HCT116 (cell line): ENCODE measurements at regions not wholly inside any gene's neighbourhood (a gene's known extent, or its start where the extent isn't known, plus 50 kb on each side); places are given as distances from the start of the nearest gene placed in this dataset.

Source experiments
- ATAC-seq: fragments of 200-7000 bp; cut with Tn5 transposase; 2 replicates; pipeline ENCODE4 v1.9.1; 2020; ENCODE audit warnings: mild to moderate bottlenecking, moderate library complexity
- BruUV-seq: library from RNA; stranded (reverse); fragments of 400-500 nt; replicated peaks from 2 replicates; lab custom pipeline; 2021; lab: Mats Ljungman, UMichigan
- CTCF ChIA-PET: fragments of 300-600 bp; sonication (Branson Sonifier 250); formaldehyde crosslinking; loops from one replicate; lab custom pipeline; 2021; ENCODE audit warnings: antibody characterized with exemption; lab: Charles Lee
- POLR2A ChIA-PET: fragments of 300-600, 350-600 bp; sonication (Branson Sonifier 250); formaldehyde crosslinking; loops from one replicate; lab custom pipeline; 2021; ENCODE audit warnings: antibody characterized with exemption; lab: Charles Lee
- RAD21 ChIA-PET, 2 experiments: fragments of 300-600 bp; sonication (Branson Sonifier 250); formaldehyde crosslinking; loops; one replicate each; lab custom pipeline; 2023; ENCODE audit warnings: low total read pairs in 2 of 2; ENCODE audit not compliant: uncharacterized antibody in 2 of 2, unreplicated experiment in 2 of 2, low non-redundant PET in 1 of 2; lab: Charles Lee
- DNase-seq: peaks from one replicate; pipeline ENCODE4 v3.0.0-alpha.2; 2010; ENCODE audit warnings: low read depth, low spot score
- H2AFZ ChIP-seq: fragments of 200-600 bp; shearing (Covaris generic), sonication (generic); 2 replicates; pipeline ENCODE4 v1.6.1; 2017; ENCODE audit warnings: low read depth, mixed run types, mixed read lengths, antibody characterized with exemption, low read length; ENCODE audit not compliant: poor library complexity, severe bottlenecking
- H3K27ac ChIP-seq: 2 replicates; pipeline ENCODE4 v1.5.1; 2012; ENCODE audit warnings: low read depth, low read length
- H3K27me3 ChIP-seq: fragments of 200-600 bp; sonication (generic); 2 replicates; pipeline ENCODE4 v1.6.1; 2016; ENCODE audit warnings: mixed run types, low read length, mixed read lengths; ENCODE audit not compliant: insufficient read depth
- H3K36me3 ChIP-seq, 2 experiments: fragments of 200-500 bp in 1 of 2; fragments of 200-600 bp in 1 of 2; sonication (Bioruptor generic) in 1 of 2; sonication (generic) in 1 of 2; 2 replicates each; pipeline versions ENCODE4 v1.5.1 to v1.6.1; 2014 to 2016; ENCODE audit warnings: low read length in 2 of 2, inconsistent platforms in 1 of 2, mixed read lengths in 1 of 2, mixed run types in 1 of 2; ENCODE audit not compliant: insufficient read depth in 2 of 2, control insufficient read depth in 1 of 2
- H3K4me1 ChIP-seq, 2 experiments: fragments of 200-600 bp in 1 of 2; sonication (generic) in 1 of 2; 2 replicates each; pipeline versions ENCODE4 v1.5.1 to v1.6.1; 2012 to 2017; ENCODE audit warnings: low read length in 2 of 2, inconsistent platforms in 1 of 2, mild to moderate bottlenecking in 1 of 2, mixed read lengths in 1 of 2, mixed run types in 1 of 2, moderate library complexity in 1 of 2; ENCODE audit not compliant: insufficient read depth in 2 of 2, control insufficient read depth in 1 of 2
- H3K4me2 ChIP-seq: fragments of 200-600 bp; sonication (generic); 2 replicates; pipeline ENCODE4 v1.6.1; 2017; ENCODE audit warnings: mixed run types, low read length, mixed read lengths
- H3K4me3 ChIP-seq, 2 experiments: fragments of 200-600 bp in 1 of 2; sonication (generic) in 1 of 2; replicated peaks in 1 of 2; 2 replicates each; pipeline ENCODE4 v1.5.1; 2011 to 2016; ENCODE audit warnings: low read length in 2 of 2, control low read depth in 1 of 2, low read depth in 1 of 2, mild to moderate bottlenecking in 1 of 2, mixed read lengths in 1 of 2, mixed run types in 1 of 2
- H3K79me2 ChIP-seq: fragments of 200-600 bp; sonication (generic); 2 replicates; pipeline ENCODE4 v1.6.1; 2017; ENCODE audit warnings: mild to moderate bottlenecking, mixed run types, low read length, moderate library complexity, mixed read lengths; ENCODE audit not compliant: insufficient read depth
- H3K9ac ChIP-seq: fragments of 200-600 bp; sonication (generic); 2 replicates; pipeline ENCODE4 v1.6.1; 2016; ENCODE audit warnings: low read length, mixed read lengths
- H3K9me2 ChIP-seq: fragments of 200-600 bp; sonication (generic), shearing (Covaris generic); 2 replicates; pipeline ENCODE4 v1.6.1; 2017; ENCODE audit warnings: mixed run types, mild to moderate bottlenecking, moderate library complexity; ENCODE audit not compliant: insufficient read depth
- H3K9me3 ChIP-seq, 2 experiments: fragments of 200-500 bp in 1 of 2; fragments of 200-600 bp in 1 of 2; sonication (Bioruptor generic) in 1 of 2; sonication (generic) in 1 of 2; 2 replicates each; pipeline ENCODE4 v1.6.1; 2014 to 2017; ENCODE audit warnings: low read length in 2 of 2, mixed read lengths in 2 of 2, inconsistent platforms in 1 of 2, low read depth in 1 of 2, mild to moderate bottlenecking in 1 of 2, mixed run types in 1 of 2, moderate library complexity in 1 of 2; ENCODE audit not compliant: control insufficient read depth in 1 of 2, insufficient read depth in 1 of 2
- H4K20me1 ChIP-seq: fragments of 200-600 bp; sonication (generic), shearing (Covaris generic); 2 replicates; pipeline ENCODE4 v1.6.1; 2017; ENCODE audit warnings: mixed run types, mild to moderate bottlenecking, moderate library complexity; ENCODE audit not compliant: insufficient read depth
- ATF3 ChIP-seq: IDR thresholded peaks from 2 replicates; pipeline ENCODE4 v1.6.1; 2012
- ELF1 ChIP-seq: IDR thresholded peaks from 2 replicates; pipeline ENCODE4 v1.6.1; 2012; ENCODE audit warnings: low read depth, borderline replicate concordance
- EZH2phosphoT487 ChIP-seq: fragments of 200-600 bp; IDR thresholded peaks from 2 replicates; pipeline ENCODE4 v1.6.1; 2018; ENCODE audit warnings: antibody characterized with exemption, borderline replicate concordance
- FOSL1 ChIP-seq: IDR thresholded peaks from 2 replicates; pipeline ENCODE4 v1.6.1; 2012; ENCODE audit warnings: low read depth
- POLR2A ChIP-seq: IDR thresholded peaks from 2 replicates; pipeline ENCODE4 v1.7.0; 2011; ENCODE audit warnings: borderline replicate concordance; ENCODE audit not compliant: insufficient read depth, insufficient read length; ENCODE audit errors: extremely low read depth
- REST ChIP-seq: IDR thresholded peaks from 2 replicates; pipeline ENCODE4 v1.6.1; 2012; ENCODE audit warnings: low read depth
- SIN3A ChIP-seq: IDR thresholded peaks from 2 replicates; pipeline ENCODE4 v1.6.1; 2012; ENCODE audit warnings: low read depth
- SP1 ChIP-seq: IDR thresholded peaks from 2 replicates; pipeline ENCODE4 v1.6.1; 2012; ENCODE audit warnings: low read depth
- TCF7L2 ChIP-seq: IDR thresholded peaks from 2 replicates; pipeline ENCODE4 v1.7.0; 2011; ENCODE audit warnings: borderline replicate concordance, inconsistent platforms; ENCODE audit not compliant: insufficient read depth, insufficient read length; ENCODE audit errors: extremely low read depth
- ZBTB33 ChIP-seq: IDR thresholded peaks from 2 replicates; pipeline ENCODE4 v1.6.1; 2011; ENCODE audit warnings: mild to moderate bottlenecking, low read length, moderate library complexity; ENCODE audit not compliant: insufficient replicate concordance; ENCODE audit errors: extremely low read depth
- intact Hi-C: fragments of 100-400 bp; cut with micrococcal nuclease; formaldehyde crosslinking; loops from 2 replicates; pipeline ENCODE4 v1.10.0; 2022

GRCh38 chr1:102239247-102239646 lies 242.5 kb upstream of the OLFM3 start:
- Histone ChIP-seq H2AFZ (no peak overlapping the region), H3K4me3 (no peak overlapping the region), H3K27ac (no peak overlapping the region), H3K4me1 (no peaks in the 10 kb centered on the region), H3K9me2 (no peaks in the 10 kb centered on the region), H3K9ac (no peak overlapping the region), H3K27me3 (no peaks in the 10 kb centered on the region)
- POLR2A ChIA-PET, result no interaction called here
- CTCF ChIA-PET, result no interaction called here
- no peak for DNase-seq
- BruUV-seq, result no TSS peak
- no peak for ATAC-seq
- intact Hi-C loops, result no loop called here
- no peak for TF ChIP-seq SP1
- no peak for TF ChIP-seq ZBTB33
- no peak for TF ChIP-seq TCF7L2
- no peak for TF ChIP-seq EZH2phosphoT487
- no peak for TF ChIP-seq FOSL1
- no peak for TF ChIP-seq SIN3A
- TF ChIP-seq POLR2A, result no peak
- no peak for TF ChIP-seq ELF1
- TF ChIP-seq REST, result no peak
- TF ChIP-seq ATF3, result no peak
- TF ChIP-seq, all 23 proteins: peak for 0
- Histone ChIP-seq H3K36me3 (no peaks in the 10 kb centered on the region), H3K4me2 (no peak overlapping the region), H3K79me2 (no peaks in the 10 kb centered on the region), H4K20me1 (no peaks in the 10 kb centered on the region), H3K9me3 (peaks cover 0 to 3% of the 10 kb centered on the region in 2 experiments; a peak in 1 of 4 replicates)
- RAD21 ChIA-PET, result no interaction called here
